Common myeloid progenitor, CD34-positive (primary cell): ENCODE measurements at regions not wholly inside any gene's neighbourhood (a gene's known extent, or its start where the extent isn't known, plus 50 kb on each side); places are given as distances from the start of the nearest gene placed in this dataset.

Experiments
- CTCF ChIA-PET: fragments of 350-600 bp; sonication (Branson Sonifier 250); formaldehyde crosslinking; loops from one replicate; lab custom pipeline; 2021; ENCODE audit warnings: antibody characterized with exemption; lab: Charles Lee
- POLR2A ChIA-PET: fragments of 350-600 bp; sonication (Branson Sonifier 250); formaldehyde crosslinking; loops from one replicate; lab custom pipeline; 2021; ENCODE audit warnings: antibody characterized with exemption; lab: Charles Lee
- DNase-seq, 3 donors: peaks; one replicate each; pipeline versions ENCODE4 v3.0.0 to v3.0.0-alpha.2; 2013
- H3K27ac ChIP-seq, 2 experiments: 1 replicate in 1 of 2; 2 replicates in 1 of 2; pipeline ENCODE4 v1.7.0; 2013; ENCODE audit warnings: inconsistent platforms in 2 of 2, low read length in 2 of 2, mild to moderate bottlenecking in 2 of 2, low read depth in 1 of 2, moderate library complexity in 1 of 2; ENCODE audit not compliant: severe bottlenecking in 2 of 2, insufficient read depth in 1 of 2, poor library complexity in 1 of 2
- H3K27me3 ChIP-seq, 5 experiments: replicated peaks in 2 of 5; 1 replicate in 3 of 5; 2 replicates in 2 of 5; pipeline versions ENCODE4 v1.6.1 to v1.7.0; 2013; ENCODE audit warnings: low read length in 4 of 5, mild to moderate bottlenecking in 2 of 5, moderate library complexity in 2 of 5, inconsistent platforms in 1 of 5; ENCODE audit not compliant: insufficient read depth in 5 of 5, control insufficient read depth in 4 of 5
- H3K36me3 ChIP-seq, 4 experiments: 1 replicate in 2 of 4; 2 replicates in 2 of 4; pipeline versions ENCODE4 v1.6.1 to v1.7.0; 2013; ENCODE audit warnings: low read length in 3 of 4, control low read depth in 1 of 4, mild to moderate bottlenecking in 1 of 4; ENCODE audit not compliant: control insufficient read depth in 4 of 4, insufficient read depth in 4 of 4
- H3K4me1 ChIP-seq, 4 experiments: 1 replicate in 3 of 4; 2 replicates in 1 of 4; pipeline versions ENCODE4 v1.6.1 to v1.7.1; 2013; ENCODE audit warnings: low read length in 3 of 4, mild to moderate bottlenecking in 3 of 4, control low read depth in 1 of 4, inconsistent platforms in 1 of 4, moderate library complexity in 1 of 4; ENCODE audit not compliant: control insufficient read depth in 4 of 4, insufficient read depth in 4 of 4; ENCODE audit errors: control extremely low read depth in 1 of 4
- H3K4me3 ChIP-seq, 7 experiments: 1 replicate in 4 of 7; 2 replicates in 3 of 7; pipeline versions ENCODE4 v1.5.1 to v1.7.0; 2013; ENCODE audit warnings: mild to moderate bottlenecking in 7 of 7, low read length in 6 of 7, moderate library complexity in 6 of 7, inconsistent platforms in 2 of 7, low read depth in 2 of 7, control low read depth in 1 of 7; ENCODE audit not compliant: insufficient read depth in 4 of 7, control insufficient read depth in 1 of 7; ENCODE audit errors: extremely low read depth in 1 of 7
- H3K9me3 ChIP-seq, 5 experiments: 1 replicate in 4 of 5; 2 replicates in 1 of 5; pipeline versions ENCODE4 v1.6.1 to v1.7.1; 2013; ENCODE audit warnings: low read length in 4 of 5, mild to moderate bottlenecking in 2 of 5, inconsistent platforms in 1 of 5, low read depth in 1 of 5, moderate library complexity in 1 of 5; ENCODE audit not compliant: control insufficient read depth in 4 of 5, insufficient read depth in 2 of 5; ENCODE audit errors: control extremely low read depth in 1 of 5
- WGBS: methylation state at CpG from one replicate; pipeline ENCODE4 v1.1.5; 2013; ENCODE audit not compliant: insufficient coverage; 5-methylcytosine and 5-hydroxymethylcytosine counted together

GRCh38 chr12:25864306-25865276 lies 93.9 kb upstream of the RASSF8 start:
- Histone ChIP-seq H3K4me3 (no peak overlapping the region), H3K9me3 (peaks cover 0 to 1% (median 0%) of the 10 kb centered on the region in 5 experiments), H3K27ac (no peak overlapping the region), H3K36me3 (no peaks in the 10 kb centered on the region), H3K4me1 (peaks cover 0 to 2% (median 0%) of the 10 kb centered on the region in 4 experiments), H3K27me3 (no peaks in the 10 kb centered on the region)
- ChIA-PET CTCF (no interaction called here), POLR2A (no interaction called here)
- no CpG with 5 or more reads among the region's 3 CpGs for WGBS
- DNase-seq: no peak

- Histone ChIP-seq H3K27ac (no peak overlapping the region), H3K36me3 (no peaks in the 10 kb centered on the region), H3K4me3 (no peak overlapping the region), H3K4me1 (no peaks in the 10 kb centered on the region), H3K27me3 (no peaks in the 10 kb centered on the region), H3K9me3 (peaks cover 0 to 1% (median 0%) of the 10 kb centered on the region in 5 experiments)
- DNase-seq: peak in 1 of 3 donors; percentile 11
- WGBS: 84% methylated on average over 6 of the region's 6 CpGs
- ChIA-PET POLR2A (no interaction called here), CTCF (no interaction called here)
Observed at GRCh38 chr12:25866586-25867378, 91.7 kb upstream of the RASSF8 start.

DNA sequence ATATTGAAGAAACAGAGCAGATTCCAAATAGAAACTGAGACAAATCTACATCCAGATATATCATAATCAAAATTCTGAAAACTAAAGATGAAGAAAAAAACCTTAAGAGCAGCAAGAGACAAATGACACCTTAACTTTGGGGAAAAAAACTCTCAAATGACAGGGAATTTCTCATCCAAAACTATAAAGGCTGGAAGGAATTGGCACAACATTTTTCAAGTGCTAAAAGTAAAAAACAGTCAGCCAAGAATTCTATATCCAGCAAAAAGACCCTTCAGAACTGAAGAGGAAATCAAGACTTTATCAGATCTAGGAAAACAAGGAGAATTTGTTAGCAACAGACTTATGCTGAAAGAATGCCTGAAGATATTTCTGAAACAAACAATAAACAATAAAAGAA lies 90.3 kb upstream of the RASSF8 start:
- Histone ChIP-seq H3K4me3 (no peak overlapping the region), H3K4me1 (no peaks in the 10 kb centered on the region), H3K27ac (no peak overlapping the region), H3K36me3 (no peaks in the 10 kb centered on the region), H3K27me3 (no peaks in the 10 kb centered on the region), H3K9me3 (peaks cover 0 to 1% (median 0%) of the 10 kb centered on the region in 5 experiments)
- ChIA-PET POLR2A (no interaction called here), CTCF (no interaction called here)
- no peak for DNase-seq

DNA sequence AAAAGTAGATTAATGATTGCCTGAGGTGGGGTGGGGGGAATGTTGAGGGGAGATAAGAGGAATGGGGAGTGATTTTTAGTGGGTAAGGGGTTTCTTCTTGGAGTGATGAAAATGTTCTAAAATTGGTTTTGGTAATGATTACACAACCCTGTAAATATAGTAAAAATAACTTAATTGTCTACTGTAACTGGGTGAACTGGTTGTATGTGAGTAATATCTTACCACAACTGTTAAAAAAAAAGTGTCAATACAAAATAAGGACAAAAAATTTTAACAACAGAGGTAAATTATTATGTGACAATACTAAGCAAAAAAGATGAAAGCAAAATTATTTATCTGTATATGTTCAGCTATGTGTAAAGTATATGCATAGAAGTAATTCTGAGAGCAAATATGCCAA lies 86.3 kb upstream of the RASSF8 start:
- POLR2A ChIA-PET: no interaction called here

GRCh38 chr12:25875661-25876060 lies 82.8 kb upstream of the RASSF8 start:
- ChIA-PET POLR2A (no interaction called here), CTCF (no interaction called here)
- Histone ChIP-seq H3K9me3 (no peaks in the 10 kb centered on the region), H3K4me1 (no peaks in the 10 kb centered on the region), H3K4me3 (no peak overlapping the region), H3K27ac (no peak overlapping the region), H3K27me3 (no peaks in the 10 kb centered on the region), H3K36me3 (no peaks in the 10 kb centered on the region)
- no CpG with 5 or more reads among the region's 1 CpG for WGBS
- DNase-seq: no peak

More for the DNA sequence above, 86.3 kb upstream of the RASSF8 start:
- H3K36me3 ChIP-seq: no peaks in the 10 kb centered on the region
- peaks cover 0 to 1% (median 0%) of the 10 kb centered on the region in 5 experiments for H3K9me3 ChIP-seq
- CTCF ChIA-PET: no interaction called here
- no peak overlapping the region for H3K4me3 ChIP-seq
- no peak overlapping the region for H3K27ac ChIP-seq
- no peaks in the 10 kb centered on the region for H3K4me1 ChIP-seq
- DNase-seq: no peak
- no peaks in the 10 kb centered on the region for H3K27me3 ChIP-seq

DNA sequence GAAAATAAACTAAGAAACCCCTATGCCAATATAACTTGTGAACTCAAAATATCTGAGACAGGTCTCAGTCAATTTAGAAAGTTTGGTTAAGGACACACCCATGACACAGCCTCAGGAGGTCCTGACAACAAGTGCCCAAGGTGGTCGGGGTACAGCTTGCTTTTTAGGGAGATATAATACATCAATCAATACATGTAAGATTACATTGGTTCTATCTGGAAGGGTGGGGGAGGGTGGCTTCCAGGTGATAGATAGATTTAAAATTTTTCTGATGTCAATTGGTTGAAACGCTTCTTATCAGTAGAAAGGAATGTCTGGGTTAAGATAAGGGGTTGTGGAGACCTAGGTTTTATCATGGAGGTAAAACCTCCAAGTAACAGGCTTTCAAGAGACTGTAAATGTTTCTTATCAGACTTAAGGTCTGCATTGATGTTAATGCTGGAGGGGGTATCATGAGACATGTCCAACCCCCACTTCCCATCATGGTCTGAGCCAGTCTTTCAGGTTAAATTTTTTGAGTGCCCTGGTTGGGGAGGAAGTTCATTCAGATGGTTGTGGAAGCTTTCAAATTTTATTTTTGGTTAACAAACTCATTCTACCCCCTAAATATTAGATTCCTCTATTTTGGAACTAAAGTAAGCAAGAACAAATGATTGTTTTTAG lies 82.0 kb upstream of the RASSF8 start:
- no peak for DNase-seq
- no peak overlapping the region for H3K27ac ChIP-seq
- H3K27me3 ChIP-seq: no peaks in the 10 kb centered on the region
- H3K9me3 ChIP-seq: no peaks in the 10 kb centered on the region
- H3K4me1 ChIP-seq: no peaks in the 10 kb centered on the region
- no CpG with 5 or more reads among the region's 2 CpGs for whole genome bisulfite sequencing
- POLR2A ChIA-PET: no interaction called here
- CTCF ChIA-PET: no interaction called here
- H3K4me3 ChIP-seq: no peak overlapping the region
- H3K36me3 ChIP-seq: no peaks in the 10 kb centered on the region
